RWPE2 (cell line): ENCODE measurements at regions not wholly inside any gene's neighbourhood (a gene's known extent, or its start where the extent isn't known, plus 50 kb on each side); places are given as distances from the start of the nearest gene placed in this dataset.

Source experiments
- ATAC-seq: fragments of 200-7000 bp; cut with Tn5 transposase; 3 replicates; pipeline ENCODE4 v1.9.1; 2021; ENCODE audit warnings: low read depth
- DNase-seq: peaks from one replicate; pipeline ENCODE4 v3.0.0-alpha.2; 2020; ENCODE audit warnings: low spot score
- H3K27ac ChIP-seq: fragments of 450-650 bp; 2 replicates; pipeline ENCODE4 v1.5.1; 2017; ENCODE audit warnings: mild to moderate bottlenecking; ENCODE audit not compliant: poor library complexity, severe bottlenecking
- H3K27me3 ChIP-seq: fragments of 250-450 bp; sonication (Bioruptor Pico); 2 replicates; pipeline ENCODE4 v1.5.1; 2021; ENCODE audit warnings: mild to moderate bottlenecking, moderate library complexity; ENCODE audit not compliant: insufficient read depth, poor library complexity, severe bottlenecking
- H3K36me3 ChIP-seq: fragments of 250-450 bp; sonication (Bioruptor Pico); 2 replicates; pipeline ENCODE4 v1.5.1; 2020; ENCODE audit warnings: low read depth, mild to moderate bottlenecking, moderate library complexity
- H3K4me1 ChIP-seq: fragments of 250-450 bp; sonication (Bioruptor Pico); 2 replicates; pipeline ENCODE4 v1.5.1; 2021; ENCODE audit warnings: mild to moderate bottlenecking, moderate library complexity; ENCODE audit not compliant: insufficient read depth, poor library complexity, severe bottlenecking
- H3K4me3 ChIP-seq: fragments of 250-450 bp; sonication (Bioruptor Pico); 2 replicates; pipeline ENCODE4 v1.5.1; 2021; ENCODE audit warnings: mild to moderate bottlenecking, moderate library complexity; ENCODE audit not compliant: severe bottlenecking
- H3K9me3 ChIP-seq: fragments of 250-450 bp; sonication (Bioruptor Pico); 2 replicates; pipeline ENCODE4 v1.5.1; 2021; ENCODE audit warnings: mild to moderate bottlenecking, moderate library complexity; ENCODE audit not compliant: severe bottlenecking
- CTCF ChIP-seq: fragments of 450-650 bp; IDR thresholded peaks from one replicate; pipeline ENCODE4 v1.5.1; 2017; ENCODE audit warnings: mild to moderate bottlenecking, moderate library complexity; ENCODE audit not compliant: poor library complexity, severe bottlenecking

- DNase-seq = no peak
Measured at GRCh38 chr1:67558449-67559193, 126.4 kb upstream of the GADD45A start.

GRCh38 chr1:67559222-67559700 is 125.7 kb upstream of the GADD45A start:
- H3K4me3 ChIP-seq = no peak overlapping the region
- H3K36me3 ChIP-seq = no peaks in the 10 kb centered on the region
- TF ChIP-seq CTCF = no peak
- no peaks in the 10 kb centered on the region for H3K27me3 ChIP-seq
- no peaks in the 10 kb centered on the region for H3K9me3 ChIP-seq
- peaks cover 6% of the 10 kb centered on the region for H3K4me1 ChIP-seq
- DNase-seq (no peak), ATAC-seq (peak; percentile 39; the same call in 2 of the 3 replicates)
- no peak overlapping the region for H3K27ac ChIP-seq

More at GRCh38 chr1:67558449-67559193, 126.4 kb upstream of the GADD45A start:
- no peaks in the 10 kb centered on the region for H3K27me3 ChIP-seq
- H3K4me1 ChIP-seq = peaks cover 6% of the 10 kb centered on the region
- ATAC-seq = no peak
- no peak overlapping the region for H3K4me3 ChIP-seq
- no peak for TF ChIP-seq CTCF
- H3K36me3 ChIP-seq = no peaks in the 10 kb centered on the region
- no peak overlapping the region for H3K27ac ChIP-seq
- H3K9me3 ChIP-seq = no peaks in the 10 kb centered on the region

GRCh38 chr1:67560580-67561255 is 124.3 kb upstream of the GADD45A start:
- Histone ChIP-seq H3K27ac (no peak overlapping the region), H3K36me3 (no peaks in the 10 kb centered on the region)
- no peak for DNase-seq

GRCh38 chr1:67561704-67562113 is 123.3 kb upstream of the GADD45A start:
- H3K27me3 ChIP-seq = no peaks in the 10 kb centered on the region
- peaks cover 6% of the 10 kb centered on the region for H3K4me1 ChIP-seq
- no peak overlapping the region for H3K27ac ChIP-seq
- ATAC-seq = peak; percentile 94
- no peaks in the 10 kb centered on the region for H3K36me3 ChIP-seq
- no peak overlapping the region for H3K4me3 ChIP-seq
- TF ChIP-seq CTCF = peak; percentile 98
- H3K9me3 ChIP-seq = no peaks in the 10 kb centered on the region
- peak; percentile 91 for DNase-seq

More at GRCh38 chr1:67560580-67561255, 124.3 kb upstream of the GADD45A start:
- peaks cover 6% of the 10 kb centered on the region for H3K4me1 ChIP-seq
- ATAC-seq = no peak
- H3K4me3 ChIP-seq = no peak overlapping the region
- H3K9me3 ChIP-seq = no peaks in the 10 kb centered on the region
- no peaks in the 10 kb centered on the region for H3K27me3 ChIP-seq
- TF ChIP-seq CTCF = no peak

- Histone ChIP-seq H3K27ac (no peak overlapping the region), H3K36me3 (no peaks in the 10 kb centered on the region), H3K4me3 (no peak overlapping the region), H3K4me1 (peaks cover 6% of the 10 kb centered on the region), H3K9me3 (no peaks in the 10 kb centered on the region), H3K27me3 (no peaks in the 10 kb centered on the region)
- no peak for ATAC-seq
- no peak for DNase-seq
- no peak for TF ChIP-seq CTCF
Measured at GRCh38 chr1:67563684-67564083, 121.3 kb upstream of the GADD45A start.
